B cell (primary cell): ENCODE measurements at regions not wholly inside any gene's neighbourhood (a gene's known extent, or its start where the extent isn't known, plus 50 kb on each side); places are given as distances from the start of the nearest gene placed in this dataset.

Experiments used
- ATAC-seq: fragments of 200-7000 bp; cut with Tn5 transposase; one replicate; pipeline ENCODE4 v1.10.0; 2021; ENCODE audit warnings: low read depth, mild to moderate bottlenecking, moderate number of reproducible peaks, moderate library complexity
- CTCF ChIA-PET: fragments of 350-600 bp; sonication (Branson Sonifier 250); formaldehyde crosslinking; loops from one replicate; lab custom pipeline; 2021; ENCODE audit warnings: antibody characterized with exemption, inconsistent platforms; lab: Charles Lee
- POLR2A ChIA-PET: fragments of 350-600 bp; sonication (Branson Sonifier 250); formaldehyde crosslinking; loops from one replicate; lab custom pipeline; 2021; ENCODE audit warnings: antibody characterized with exemption; lab: Charles Lee
- DNase-seq: peaks from one replicate; pipeline ENCODE4 v3.0.0; 2013
- H2AFZ ChIP-seq: 2 replicates; pipeline ENCODE4 v1.6.1; 2012; ENCODE audit warnings: mild to moderate bottlenecking, low read depth, low read length; ENCODE audit not compliant: insufficient read depth, poor library complexity, severe bottlenecking
- H3K27ac ChIP-seq, 2 donors: 1 replicate in 1 of 2; 2 replicates in 1 of 2; pipeline ENCODE4 v1.5.1; 2012 to 2013; ENCODE audit warnings: low read length in 2 of 2, mild to moderate bottlenecking in 2 of 2, moderate library complexity in 1 of 2
- H3K27me3 ChIP-seq, 4 experiments: fragments of 200-600 bp in 1 of 4; sonication (generic) in 1 of 4; replicated peaks in 1 of 4; 1 replicate in 2 of 4; 2 replicates in 2 of 4; pipeline versions ENCODE4 v1.6.1 to v1.7.0; 2013 to 2016; ENCODE audit warnings: low read length in 3 of 4, mild to moderate bottlenecking in 2 of 4, mixed read lengths in 1 of 4, moderate library complexity in 1 of 4; ENCODE audit not compliant: insufficient read depth in 4 of 4, control insufficient read depth in 3 of 4; ENCODE audit errors: control extremely low read depth in 1 of 4
- H3K36me3 ChIP-seq, 2 experiments: replicated peaks in 1 of 2; 1 replicate in 1 of 2; 2 replicates in 1 of 2; pipeline versions ENCODE4 v1.6.1 to v1.7.1; 2013; ENCODE audit warnings: low read length in 1 of 2; ENCODE audit not compliant: insufficient read depth in 2 of 2, control insufficient read depth in 1 of 2; ENCODE audit errors: control extremely low read depth in 1 of 2, extremely low read depth in 1 of 2
- H3K4me1 ChIP-seq, 2 donors: fragments of 200-600 bp in 1 of 2; sonication (generic) in 1 of 2; 1 replicate in 1 of 2; 2 replicates in 1 of 2; pipeline versions ENCODE4 v1.5.1 to v1.6.1; 2013 to 2017; ENCODE audit warnings: low read length in 2 of 2; ENCODE audit not compliant: control insufficient read depth in 2 of 2, insufficient read depth in 2 of 2
- H3K4me2 ChIP-seq: replicated peaks from 2 replicates; pipeline ENCODE3; 2012; ENCODE audit warnings: mild to moderate bottlenecking, low read depth, low read length; ENCODE audit not compliant: poor library complexity, severe bottlenecking
- H3K4me3 ChIP-seq, 5 experiments: fragments of 200-600 bp in 1 of 5; sonication (generic) in 1 of 5; 1 replicate in 3 of 5; 2 replicates in 2 of 5; pipeline versions ENCODE4 v1.5.1 to v1.7.0; 2011 to 2016; ENCODE audit warnings: low read length in 4 of 5, mild to moderate bottlenecking in 4 of 5, low read depth in 2 of 5, control low read depth in 1 of 5, moderate library complexity in 1 of 5; ENCODE audit not compliant: insufficient read depth in 1 of 5; ENCODE audit errors: control extremely low read depth in 1 of 5, extremely low read depth in 1 of 5
- H3K79me2 ChIP-seq: fragments of 200-600 bp; sonication (generic); one replicate; pipeline ENCODE4 v1.6.0; 2016; ENCODE audit warnings: low read length; ENCODE audit not compliant: control insufficient read depth, insufficient read depth
- H3K9ac ChIP-seq: fragments of 200-600 bp; sonication (generic); 2 replicates; pipeline ENCODE4 v1.6.1; 2017; ENCODE audit warnings: mild to moderate bottlenecking, low read length, moderate library complexity
- H3K9me3 ChIP-seq, 3 donors: one replicate each; pipeline versions ENCODE4 v1.6.1 to v1.7.1; 2013; ENCODE audit warnings: low read length in 2 of 3; ENCODE audit not compliant: control insufficient read depth in 2 of 3, insufficient read depth in 1 of 3; ENCODE audit errors: control extremely low read depth in 1 of 3
- H4K20me1 ChIP-seq: 2 replicates; pipeline ENCODE4 v1.6.0; 2012; ENCODE audit warnings: mild to moderate bottlenecking, low read length; ENCODE audit not compliant: insufficient read depth, control insufficient read depth, poor library complexity, severe bottlenecking
- H3K27ac Mint-ChIP-seq: one replicate; pipeline ENCODE4 v1.8.0; 2021; ENCODE audit warnings: mixed read lengths
- H3K27me3 Mint-ChIP-seq: one replicate; pipeline ENCODE4 v1.8.0; 2021; ENCODE audit warnings: mixed read lengths
- H3K4me1 Mint-ChIP-seq: one replicate; pipeline ENCODE4 v1.8.0; 2021; ENCODE audit warnings: mixed read lengths
- H3K4me3 Mint-ChIP-seq: one replicate; pipeline ENCODE4 v1.8.0; 2021; ENCODE audit warnings: mixed read lengths
- H3K9me3 Mint-ChIP-seq: one replicate; pipeline ENCODE4 v1.8.0; 2022; ENCODE audit warnings: mixed read lengths; ENCODE audit not compliant: insufficient read depth
- EZH2 ChIP-seq: IDR thresholded peaks from 2 replicates; pipeline ENCODE4 v1.6.1; 2012; ENCODE audit warnings: borderline replicate concordance, low read depth, mild to moderate bottlenecking, moderate library complexity, low read length; ENCODE audit not compliant: insufficient read depth, poor library complexity, severe bottlenecking
- WGBS: methylation state at CpG from one replicate; pipeline ENCODE4 v1.1.5; 2013; ENCODE audit warnings: missing lambda C conversion rate; ENCODE audit not compliant: insufficient coverage; 5-methylcytosine and 5-hydroxymethylcytosine counted together
- intact Hi-C: fragments of 100-400 bp; cut with micrococcal nuclease; formaldehyde crosslinking; loops from one replicate; pipeline ENCODE4 v1.10.0; 2022
- TF ChIP-seq, protein P1 (sequence below): fragments of 200-600 bp; IDR thresholded peaks from one replicate; pipeline ENCODE4 v1.8.0; 2022; ENCODE audit warnings: antibody characterized with exemption, mild to moderate bottlenecking

DNA sequence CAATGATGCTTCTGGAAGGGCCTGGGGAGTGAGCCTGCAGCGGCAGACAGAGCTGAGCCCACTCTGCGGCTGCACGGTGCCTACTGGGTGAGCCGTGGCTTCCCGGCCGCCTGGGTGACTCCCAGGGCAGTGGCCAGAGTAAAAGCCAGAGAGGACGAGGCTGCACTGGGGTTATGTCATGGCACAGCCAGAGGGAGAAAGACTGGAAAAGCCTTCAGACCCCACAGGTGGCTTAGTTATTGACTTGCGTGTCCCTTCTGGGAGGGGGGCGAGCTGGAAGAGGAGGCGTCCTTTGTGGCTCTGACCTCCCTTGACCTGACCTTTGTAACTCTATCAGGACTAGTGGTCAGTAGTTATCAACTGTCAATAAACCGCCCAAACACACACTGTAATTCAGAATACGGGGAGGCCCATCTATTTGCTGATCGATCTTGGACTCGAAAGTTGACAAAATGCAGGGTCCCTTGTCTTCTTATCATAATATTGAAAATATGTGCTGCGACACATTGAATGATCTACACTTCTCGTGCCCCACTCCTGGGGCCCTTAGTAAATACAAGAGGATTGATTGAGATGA is 385.9 kb upstream of the ZFHX3 start:
- Mint-ChIP-seq H3K27ac (no peak overlapping the region), H3K27me3 (peaks cover 4% of the 10 kb centered on the region), H3K4me1 (no peaks in the 10 kb centered on the region), H3K4me3 (no peak overlapping the region), H3K9me3 (no peaks in the 10 kb centered on the region)
- Histone ChIP-seq H2AFZ (no peak overlapping the region), H3K4me1 (no peaks in the 10 kb centered on the region), H3K36me3 (no peaks in the 10 kb centered on the region), H3K27me3 (no peaks in the 10 kb centered on the region), H3K9me3 (peaks cover 0 to 2% (median 0%) of the 10 kb centered on the region in 3 donors), H3K9ac (no peak overlapping the region), H3K4me2 (no peak overlapping the region), H4K20me1 (no peaks in the 10 kb centered on the region), H3K27ac (no peak overlapping the region), H3K79me2 (no peaks in the 10 kb centered on the region), H3K4me3 (no peak overlapping the region)
- ChIA-PET CTCF (no interaction called here), POLR2A (no interaction called here)
- no peak for ATAC-seq
- DNase-seq, result no peak
- TF ChIP-seq, protein P1, sequence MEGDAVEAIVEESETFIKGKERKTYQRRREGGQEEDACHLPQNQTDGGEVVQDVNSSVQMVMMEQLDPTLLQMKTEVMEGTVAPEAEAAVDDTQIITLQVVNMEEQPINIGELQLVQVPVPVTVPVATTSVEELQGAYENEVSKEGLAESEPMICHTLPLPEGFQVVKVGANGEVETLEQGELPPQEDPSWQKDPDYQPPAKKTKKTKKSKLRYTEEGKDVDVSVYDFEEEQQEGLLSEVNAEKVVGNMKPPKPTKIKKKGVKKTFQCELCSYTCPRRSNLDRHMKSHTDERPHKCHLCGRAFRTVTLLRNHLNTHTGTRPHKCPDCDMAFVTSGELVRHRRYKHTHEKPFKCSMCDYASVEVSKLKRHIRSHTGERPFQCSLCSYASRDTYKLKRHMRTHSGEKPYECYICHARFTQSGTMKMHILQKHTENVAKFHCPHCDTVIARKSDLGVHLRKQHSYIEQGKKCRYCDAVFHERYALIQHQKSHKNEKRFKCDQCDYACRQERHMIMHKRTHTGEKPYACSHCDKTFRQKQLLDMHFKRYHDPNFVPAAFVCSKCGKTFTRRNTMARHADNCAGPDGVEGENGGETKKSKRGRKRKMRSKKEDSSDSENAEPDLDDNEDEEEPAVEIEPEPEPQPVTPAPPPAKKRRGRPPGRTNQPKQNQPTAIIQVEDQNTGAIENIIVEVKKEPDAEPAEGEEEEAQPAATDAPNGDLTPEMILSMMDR, result no peak
- TF ChIP-seq EZH2, result no peak
- WGBS, result 75% methylated on average over 8 of the region's 16 CpGs
- intact Hi-C loops, result no loop called here

DNA sequence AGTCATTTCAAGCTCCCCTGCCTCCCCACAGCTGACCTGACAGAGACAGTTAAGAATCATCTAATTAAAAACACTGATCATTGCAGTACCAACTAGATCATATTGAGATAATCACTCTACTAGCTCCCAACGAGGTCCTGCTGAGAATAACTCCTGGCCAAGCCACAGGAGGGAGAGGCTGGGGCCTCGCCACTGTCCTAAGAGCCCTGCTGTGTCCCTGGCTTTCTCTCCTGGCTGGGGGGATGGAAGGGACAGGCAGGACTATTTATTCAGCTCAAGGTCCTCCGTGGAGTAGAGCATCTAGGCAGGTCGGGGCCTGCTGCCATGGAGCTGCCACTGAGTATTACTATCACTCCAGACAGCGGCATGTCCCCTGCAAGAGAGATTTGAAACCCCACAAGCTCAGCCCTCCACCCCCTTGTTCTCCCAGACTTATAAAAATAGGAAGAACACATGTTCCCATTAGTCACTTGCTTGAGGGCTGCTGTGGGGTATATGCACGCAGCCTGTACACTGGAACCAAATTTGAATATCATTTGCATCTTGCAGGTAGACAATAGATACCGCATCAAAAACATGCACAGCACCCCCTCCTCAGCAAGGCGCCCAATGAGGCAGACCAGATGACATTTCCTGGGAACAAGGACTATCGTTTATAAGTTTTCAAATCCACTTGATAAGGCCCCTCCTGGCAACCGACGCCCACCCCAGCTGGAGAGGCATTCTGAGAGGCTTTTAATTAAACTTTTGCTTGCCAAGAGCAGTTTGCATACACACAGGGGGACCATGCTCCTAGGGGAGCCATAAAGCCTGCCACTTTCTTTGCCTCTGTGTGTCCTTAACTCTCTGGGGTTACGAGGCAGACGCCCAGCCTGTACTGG is 385.2 kb upstream of the ZFHX3 start:
- no peak overlapping the region for H3K4me2 ChIP-seq
- no peak overlapping the region for H3K27ac Mint-ChIP-seq
- ATAC-seq, result no peak
- no peak overlapping the region for H3K4me3 Mint-ChIP-seq
- TF ChIP-seq, protein P1, result no peak
- no peak for TF ChIP-seq EZH2
- H3K9me3 ChIP-seq, result peaks cover 0 to 7% (median 0%) of the 10 kb centered on the region in 3 donors
- H3K4me1 Mint-ChIP-seq, result no peaks in the 10 kb centered on the region
- no peak overlapping the region for H3K4me3 ChIP-seq
- peaks cover 3% of the 10 kb centered on the region for H3K9me3 Mint-ChIP-seq
- intact Hi-C loops, result no loop called here
- POLR2A ChIA-PET, result no interaction called here
- no peaks in the 10 kb centered on the region for H3K36me3 ChIP-seq
- no peaks in the 10 kb centered on the region for H3K4me1 ChIP-seq
- H3K27me3 ChIP-seq, result no peaks in the 10 kb centered on the region
- CTCF ChIA-PET, result no interaction called here
- no peak for DNase-seq
- H3K9ac ChIP-seq, result no peak overlapping the region
- H3K27me3 Mint-ChIP-seq, result peaks cover 4% of the 10 kb centered on the region
- no peak overlapping the region for H3K27ac ChIP-seq
- no peak overlapping the region for H2AFZ ChIP-seq
- H3K79me2 ChIP-seq, result no peaks in the 10 kb centered on the region
- WGBS, result 85% methylated on average over 12 of the region's 13 CpGs
- no peaks in the 10 kb centered on the region for H4K20me1 ChIP-seq
